ENCODE measurements at regions not wholly inside any gene's neighbourhood (a gene's known extent, or its start where the extent isn't known, plus 50 kb on each side); places are given as distances from the start of the nearest gene placed in this dataset.
"Not testable (repeated sequence)": the region's sequence is repeated elsewhere in the genome, so short reads cannot be mapped to it uniquely, and the experiment has no call there.

DNA sequence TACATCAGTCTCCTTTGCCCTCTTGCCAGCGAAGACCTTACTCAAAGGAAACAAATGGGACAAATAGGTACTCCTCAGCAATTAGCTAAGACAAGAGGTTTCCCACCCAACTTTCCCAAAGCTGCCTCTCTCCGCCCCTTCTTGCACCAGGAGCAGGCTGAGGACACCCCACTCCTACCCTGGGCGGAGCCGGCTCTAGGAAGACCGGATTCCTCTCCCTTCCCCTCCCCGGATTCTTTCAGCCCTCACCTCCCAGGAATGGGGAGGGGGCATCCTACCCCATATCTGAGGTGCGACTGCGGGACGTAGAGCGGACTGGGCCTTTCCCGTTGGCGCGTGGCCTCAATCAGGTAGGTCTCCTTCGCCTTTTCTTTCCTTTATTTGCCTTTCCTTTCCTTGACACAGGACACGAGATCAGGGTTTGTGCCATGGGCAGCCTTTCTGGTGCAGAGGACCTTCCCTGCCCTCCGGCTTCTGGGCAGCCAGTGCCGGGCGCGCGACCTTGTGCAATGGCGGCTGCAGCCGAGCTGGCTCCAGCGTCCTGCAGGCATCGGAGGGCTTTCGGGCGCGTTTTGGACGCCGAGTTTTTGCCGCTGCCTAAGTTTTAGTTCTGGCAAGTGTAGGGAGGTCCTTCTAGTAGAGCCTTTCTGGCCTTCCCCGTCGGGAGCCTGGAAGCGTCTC, 279.9 kb downstream of the PLS3 start:
- not testable (repeated sequence) for H3K27ac ChIP-seq

DNA sequence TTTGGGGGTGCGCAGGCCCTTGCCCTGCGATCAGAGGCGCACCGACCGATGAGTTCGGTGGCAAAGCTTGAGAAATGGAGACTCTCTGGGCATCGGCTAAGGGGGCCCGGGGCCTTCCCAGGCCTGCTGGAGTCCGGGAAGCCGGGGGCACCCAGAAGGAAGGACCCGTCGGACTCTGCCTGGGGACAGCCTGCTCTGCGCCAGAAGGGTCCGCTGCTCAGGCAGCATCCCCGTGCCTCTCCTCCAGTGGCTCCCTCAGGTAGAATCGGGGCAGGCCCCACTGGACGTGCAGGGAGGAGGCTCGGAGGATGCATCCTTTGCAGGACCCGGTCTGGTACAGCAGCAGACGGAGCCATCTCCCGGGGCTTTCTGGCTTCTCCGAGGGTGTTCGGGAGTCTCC, 290.0 kb downstream of the PLS3 start:
- H3K27ac ChIP-seq, result not testable (repeated sequence)

DNA sequence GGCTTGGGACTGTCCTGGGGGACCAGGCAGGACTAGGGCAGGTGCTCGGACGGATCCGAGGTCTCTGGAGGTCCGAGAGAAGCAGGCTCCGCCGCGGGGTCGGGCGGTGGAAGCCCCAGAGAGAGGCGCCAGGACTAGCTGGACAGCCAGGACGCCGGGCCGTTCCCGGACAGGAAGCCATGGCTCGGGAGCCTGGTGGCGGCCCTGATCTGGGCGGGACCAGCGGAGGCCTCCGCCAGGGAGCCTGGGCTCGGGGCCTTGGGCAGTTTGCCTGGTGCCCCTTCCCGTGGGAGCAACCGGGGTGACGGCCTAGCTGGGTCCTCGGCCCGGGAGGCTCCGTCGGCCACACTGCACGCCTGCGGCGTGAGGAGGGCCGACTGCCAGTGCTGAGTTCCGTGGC, 292.3 kb downstream of the PLS3 start:
- H3K27ac ChIP-seq, result not testable (repeated sequence)

DNA sequence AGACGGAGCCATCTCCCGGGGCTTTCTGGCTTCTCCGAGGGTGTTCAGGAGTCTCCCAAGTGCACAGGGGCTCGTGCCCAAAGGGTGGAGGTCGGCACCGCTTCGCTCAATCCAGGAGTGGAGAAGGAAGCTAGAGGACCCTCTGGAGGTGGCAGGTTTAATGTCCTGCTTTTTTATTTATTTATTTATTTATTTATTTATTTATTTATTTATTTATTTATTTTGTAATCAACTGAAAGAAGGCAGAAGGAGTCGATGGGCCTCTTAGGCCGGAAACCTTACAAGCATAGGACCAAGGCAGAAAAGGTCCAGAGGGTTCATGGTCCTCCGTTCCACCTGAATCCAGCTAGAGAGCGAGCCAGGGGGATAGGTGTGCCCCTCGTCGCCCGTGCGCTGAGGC, 289.4 kb upstream of the AGTR2 start:
- not testable (repeated sequence) for H3K27ac ChIP-seq

DNA sequence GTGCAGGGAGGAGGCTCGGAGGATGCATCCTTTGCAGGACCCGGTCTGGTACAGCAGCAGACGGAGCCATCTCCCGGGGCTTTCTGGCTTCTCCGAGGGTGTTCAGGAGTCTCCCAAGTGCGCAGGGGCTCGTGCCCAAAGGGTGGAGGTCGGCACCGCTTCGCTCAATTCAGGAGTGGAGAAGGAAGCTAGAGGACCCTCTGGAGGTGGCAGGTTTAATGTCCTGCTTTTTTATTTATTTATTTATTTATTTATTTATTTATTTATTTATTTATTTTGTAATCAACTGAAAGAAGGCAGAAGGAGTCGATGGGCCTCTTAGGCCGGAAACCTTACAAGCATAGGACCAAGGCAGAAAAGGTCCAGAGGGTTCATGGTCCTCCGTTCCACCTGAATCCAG, 286.4 kb upstream of the AGTR2 start:
- H3K27ac ChIP-seq, result not testable (repeated sequence)

DNA sequence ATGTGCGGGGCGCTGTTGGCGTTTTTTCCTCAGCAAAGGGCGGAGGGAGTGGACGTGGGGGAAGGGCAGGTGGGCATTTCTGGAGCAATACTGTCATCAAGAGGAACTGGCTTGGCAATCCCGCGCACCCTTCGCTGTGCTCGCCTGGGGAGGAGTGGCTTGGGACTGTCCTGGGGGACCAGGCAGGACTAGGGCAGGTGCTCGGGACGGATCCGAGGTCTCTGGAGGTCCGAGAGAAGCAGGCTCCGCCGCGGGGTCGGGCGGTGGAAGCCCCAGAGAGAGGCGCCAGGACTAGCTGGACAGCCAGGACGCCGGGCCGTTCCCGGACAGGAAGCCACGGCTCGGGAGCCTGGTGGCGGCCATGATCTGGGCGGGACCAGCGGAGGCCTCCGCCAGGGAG, 282.5 kb upstream of the AGTR2 start:
- H3K27ac ChIP-seq, result not testable (repeated sequence)

DNA sequence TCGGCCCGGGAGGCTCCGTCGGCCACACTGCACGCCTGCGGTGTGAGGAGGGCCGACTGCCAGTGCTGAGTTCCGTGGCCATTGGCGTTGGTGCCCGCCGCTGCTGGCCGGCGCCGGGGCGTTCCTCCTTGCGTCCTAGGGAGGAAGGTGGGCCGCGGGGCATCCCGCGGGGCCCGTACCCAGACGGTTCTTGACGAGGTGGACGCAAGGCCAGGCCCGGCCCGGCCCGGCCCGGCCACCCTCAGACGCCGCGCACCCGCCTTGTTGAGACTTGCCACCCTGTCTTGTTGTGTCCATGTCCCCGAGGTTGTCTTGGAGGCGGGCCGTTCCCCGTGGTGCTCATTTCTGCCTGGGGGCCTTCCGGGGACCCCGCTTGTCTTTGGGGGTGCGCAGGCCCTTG, 282.0 kb upstream of the AGTR2 start:
- H3K27ac ChIP-seq, result not testable (repeated sequence)

DNA sequence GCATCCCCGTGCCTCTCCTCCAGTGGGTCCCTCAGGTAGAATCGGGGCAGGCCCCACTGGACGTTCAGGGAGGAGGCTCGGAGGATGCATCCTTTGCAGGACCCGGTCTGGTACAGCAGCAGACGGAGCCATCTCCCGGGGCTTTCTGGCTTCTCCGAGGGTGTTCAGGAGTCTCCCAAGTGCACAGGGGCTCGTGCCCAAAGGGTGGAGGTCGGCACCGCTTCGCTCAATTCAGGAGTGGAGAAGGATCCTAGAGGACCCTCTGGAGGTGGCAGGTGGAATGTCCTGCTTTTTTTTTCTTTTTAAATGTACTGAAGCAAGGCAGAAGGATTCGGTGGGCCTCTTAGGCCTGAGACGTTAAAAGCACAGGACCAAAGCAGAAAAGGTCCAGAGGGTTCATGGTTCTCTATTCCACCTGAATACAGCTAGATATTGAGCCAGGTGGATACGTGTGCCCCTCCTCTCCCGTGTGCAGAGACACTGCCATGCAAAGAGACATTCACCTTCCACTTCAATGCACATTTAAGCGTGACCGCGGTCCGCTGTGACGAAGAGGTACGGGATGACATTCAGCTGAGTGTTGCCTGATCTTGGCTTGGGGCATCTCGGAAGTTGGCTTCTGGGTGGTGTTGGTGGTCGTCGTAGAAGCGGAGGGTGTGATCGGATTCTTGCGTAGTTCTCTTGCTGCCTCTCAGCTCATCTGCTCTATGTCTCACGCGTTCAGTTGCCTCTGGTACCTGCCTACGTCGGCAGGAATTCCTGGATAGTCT, 281.2 kb upstream of the AGTR2 start:
- TF ChIP-seq ZFX (IDR thresholded peaks at IDR 0.05), result no peak
- TF ChIP-seq, protein P1, sequence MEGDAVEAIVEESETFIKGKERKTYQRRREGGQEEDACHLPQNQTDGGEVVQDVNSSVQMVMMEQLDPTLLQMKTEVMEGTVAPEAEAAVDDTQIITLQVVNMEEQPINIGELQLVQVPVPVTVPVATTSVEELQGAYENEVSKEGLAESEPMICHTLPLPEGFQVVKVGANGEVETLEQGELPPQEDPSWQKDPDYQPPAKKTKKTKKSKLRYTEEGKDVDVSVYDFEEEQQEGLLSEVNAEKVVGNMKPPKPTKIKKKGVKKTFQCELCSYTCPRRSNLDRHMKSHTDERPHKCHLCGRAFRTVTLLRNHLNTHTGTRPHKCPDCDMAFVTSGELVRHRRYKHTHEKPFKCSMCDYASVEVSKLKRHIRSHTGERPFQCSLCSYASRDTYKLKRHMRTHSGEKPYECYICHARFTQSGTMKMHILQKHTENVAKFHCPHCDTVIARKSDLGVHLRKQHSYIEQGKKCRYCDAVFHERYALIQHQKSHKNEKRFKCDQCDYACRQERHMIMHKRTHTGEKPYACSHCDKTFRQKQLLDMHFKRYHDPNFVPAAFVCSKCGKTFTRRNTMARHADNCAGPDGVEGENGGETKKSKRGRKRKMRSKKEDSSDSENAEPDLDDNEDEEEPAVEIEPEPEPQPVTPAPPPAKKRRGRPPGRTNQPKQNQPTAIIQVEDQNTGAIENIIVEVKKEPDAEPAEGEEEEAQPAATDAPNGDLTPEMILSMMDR (conservative IDR thresholded peaks at IDR 0.05), result no peak
- no peak overlapping the region for H3K27ac ChIP-seq

DNA sequence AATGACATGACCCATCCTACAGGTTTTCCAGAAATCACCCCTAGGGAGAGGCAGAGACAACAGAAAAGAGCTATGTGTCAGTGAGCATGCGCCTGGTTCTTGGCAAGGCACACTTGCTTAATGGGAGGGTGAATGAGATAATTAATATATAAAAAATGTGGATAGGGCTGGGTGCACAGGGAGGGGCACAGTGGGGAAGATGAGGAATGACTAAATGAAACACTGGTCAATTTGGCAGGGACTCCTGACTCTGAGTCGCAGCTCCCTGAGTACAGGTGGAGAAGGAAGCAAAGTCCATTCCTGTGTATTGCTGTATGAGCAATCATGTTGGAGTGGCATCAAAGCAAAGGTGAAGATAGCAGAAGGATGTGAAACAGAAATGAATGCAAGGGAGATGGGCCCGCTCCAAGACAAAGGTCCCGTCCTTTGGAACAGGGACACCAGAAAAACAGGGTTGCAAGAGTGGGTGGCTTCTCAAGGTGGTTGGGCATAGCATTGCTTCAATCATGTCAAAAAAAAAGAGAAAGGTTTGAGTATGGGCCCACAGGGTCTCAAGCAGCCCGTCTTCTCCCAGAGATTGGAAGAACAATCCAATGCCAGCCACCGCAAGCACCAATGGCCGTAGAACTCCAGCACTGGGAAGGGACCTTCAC, 278.4 kb upstream of the AGTR2 start:
- TF ChIP-seq ZFX (IDR thresholded peaks at IDR 0.05), result no peak
- TF ChIP-seq, protein P1 (conservative IDR thresholded peaks at IDR 0.05), result no peak
- H3K27ac ChIP-seq, result peak overlapping the region; percentile 69

DNA sequence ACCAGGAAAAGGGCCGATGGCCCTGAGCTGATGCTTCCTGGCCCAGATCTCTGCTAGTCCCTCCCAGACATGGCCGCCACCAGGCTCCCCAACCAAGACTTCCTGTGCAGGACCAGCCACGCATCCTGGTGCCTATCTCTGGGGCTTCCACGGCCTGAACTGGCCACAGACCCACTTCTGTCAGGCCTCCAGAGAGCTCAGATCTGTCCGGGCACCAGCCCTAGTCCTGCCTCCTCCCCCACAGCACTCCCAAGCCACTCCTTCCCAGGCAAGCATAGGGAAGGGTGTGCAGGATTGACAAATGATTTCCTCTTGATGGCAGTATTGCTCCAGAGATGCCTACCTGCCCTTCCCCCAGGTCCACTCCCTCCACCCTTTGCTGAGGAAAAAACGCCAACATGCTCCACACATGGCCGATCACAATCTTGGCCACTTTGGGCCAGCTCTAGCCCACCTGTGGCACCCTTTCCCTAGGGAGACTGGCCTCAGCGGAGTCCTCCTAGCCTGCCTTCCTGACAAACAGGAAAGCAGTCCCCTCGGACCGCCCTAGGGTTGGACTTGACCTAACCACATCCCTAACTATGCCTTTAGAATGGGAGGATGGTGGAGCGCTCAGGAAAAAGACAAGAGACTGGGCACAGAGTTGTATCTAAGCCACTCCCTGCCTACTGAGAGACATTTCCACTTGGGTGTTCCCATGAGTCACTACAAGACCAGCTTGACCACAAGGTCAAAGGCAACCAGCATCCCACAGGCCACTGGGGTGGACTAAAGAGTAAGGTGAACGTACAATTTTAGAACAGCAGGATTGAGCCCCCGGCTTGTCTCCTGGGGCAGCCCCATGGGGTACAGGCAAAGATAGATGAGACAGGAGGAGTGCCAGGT, 277.5 kb upstream of the AGTR2 start:
- TF ChIP-seq, protein P1 (conservative IDR thresholded peaks at IDR 0.05), result peak; percentile 44
- TF ChIP-seq ZFX (IDR thresholded peaks at IDR 0.05), result no peak
- H3K27ac ChIP-seq, result peak overlapping the region; percentile 69

DNA sequence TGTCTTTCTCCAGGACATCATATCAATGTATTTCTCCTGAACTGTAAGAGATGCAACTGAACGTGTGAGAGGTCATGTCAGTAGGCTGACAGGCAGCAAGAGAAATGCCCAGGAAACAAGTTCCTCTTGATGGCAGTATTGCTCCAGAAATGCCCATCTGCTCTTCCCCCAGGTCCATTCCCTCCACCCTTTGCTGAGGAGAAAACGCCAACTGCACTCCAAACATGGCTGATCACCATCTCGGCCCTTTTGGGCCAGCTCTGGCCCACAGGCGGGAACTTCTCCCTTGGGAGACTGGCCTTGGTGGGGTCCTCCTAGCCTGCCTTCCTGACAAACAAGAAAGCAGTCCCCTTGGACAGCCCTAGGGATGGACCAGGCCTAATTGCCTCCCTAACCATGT, 276.5 kb upstream of the AGTR2 start:
- TF ChIP-seq ZFX (IDR thresholded peaks at IDR 0.05), result no peak
- TF ChIP-seq, protein P1 (conservative IDR thresholded peaks at IDR 0.05), result peak; percentile 28
- no peak overlapping the region for H3K27ac ChIP-seq
